Loucy (cell line): ENCODE measurements at regions not wholly inside any gene's neighbourhood (a gene's known extent, or its start where the extent isn't known, plus 50 kb on each side); places are given as distances from the start of the nearest gene placed in this dataset.

ENCODE experiments used
- H2AFZ ChIP-seq: fragments of 200-600 bp; sonication (generic); 2 replicates; pipeline ENCODE4 v1.6.0; 2016; ENCODE audit warnings: antibody characterized with exemption, mild to moderate bottlenecking, low read length, moderate library complexity
- H3F3A ChIP-seq: fragments of 200-600 bp; 2 replicates; pipeline ENCODE4 v1.6.0; 2016; ENCODE audit warnings: antibody characterized with exemption, low read depth, mild to moderate bottlenecking
- H3K27me3 ChIP-seq: fragments of 200-600 bp; sonication (generic); 2 replicates; pipeline ENCODE4 v1.6.1; 2014; ENCODE audit warnings: low read length, mild to moderate bottlenecking; ENCODE audit not compliant: insufficient read depth, poor library complexity, severe bottlenecking
- H3K36me3 ChIP-seq: fragments of 200-600 bp; sonication (generic); 2 replicates; pipeline ENCODE4 v1.6.1; 2016; ENCODE audit warnings: low read length; ENCODE audit not compliant: insufficient read depth
- H3K4me1 ChIP-seq: fragments of 200-600 bp; sonication (generic); 2 replicates; pipeline ENCODE4 v1.5.1; 2014; ENCODE audit warnings: low read length, mild to moderate bottlenecking; ENCODE audit not compliant: insufficient read depth, poor library complexity, severe bottlenecking
- H3K4me2 ChIP-seq: fragments of 200-600 bp; sonication (generic); 2 replicates; pipeline ENCODE4 v1.6.0; 2014; ENCODE audit warnings: antibody characterized with exemption, low read length, low read depth, mild to moderate bottlenecking; ENCODE audit not compliant: poor library complexity, severe bottlenecking
- H3K4me3 ChIP-seq: fragments of 200-600 bp; sonication (generic); 2 replicates; pipeline ENCODE4 v1.5.1; 2014; ENCODE audit warnings: low read length, mild to moderate bottlenecking, mixed read lengths; ENCODE audit not compliant: poor library complexity, severe bottlenecking
- H3K79me2 ChIP-seq: fragments of 200-600 bp; sonication (generic); 2 replicates; pipeline ENCODE4 v1.6.1; 2014; ENCODE audit warnings: low read length; ENCODE audit not compliant: insufficient read depth
- H3K9ac ChIP-seq: fragments of 200-600 bp; sonication (generic); 2 replicates; pipeline ENCODE4 v1.6.0; 2014; ENCODE audit warnings: mild to moderate bottlenecking, low read depth, low read length, moderate library complexity; ENCODE audit not compliant: poor library complexity, severe bottlenecking
- H3K9me2 ChIP-seq: fragments of 200-600 bp; sonication (generic); replicated peaks from 2 replicates; pipeline ENCODE4 v1.6.1; 2016; ENCODE audit warnings: low read depth, low read length, mixed read lengths
- H3K9me3 ChIP-seq: fragments of 200-600 bp; sonication (generic); 2 replicates; pipeline ENCODE4 v1.6.1; 2014; ENCODE audit warnings: mild to moderate bottlenecking, antibody characterized with exemption, low read length, low read depth; ENCODE audit not compliant: insufficient read depth
- H4K20me1 ChIP-seq: fragments of 200-600 bp; sonication (generic); 2 replicates; pipeline ENCODE4 v1.6.0; 2014; ENCODE audit warnings: antibody characterized with exemption, low read length, mild to moderate bottlenecking; ENCODE audit not compliant: insufficient read depth, poor library complexity, severe bottlenecking
- CTCF ChIP-seq: fragments of 200-600 bp; sonication (generic); conservative IDR thresholded peaks from 2 replicates; pipeline ENCODE4 v1.5.1; 2014; ENCODE audit warnings: mild to moderate bottlenecking, antibody characterized with exemption, low read length
- EZH2phosphoT487 ChIP-seq: fragments of 200-600 bp; IDR thresholded peaks from 2 replicates; pipeline ENCODE4 v1.6.1; 2018; ENCODE audit warnings: antibody characterized with exemption, mild to moderate bottlenecking, moderate library complexity, borderline replicate concordance

- Histone ChIP-seq H3K9ac (no peak overlapping the region), H3K27me3 (no peaks in the 10 kb centered on the region), H3F3A (no peaks in the 10 kb centered on the region), H3K4me2 (no peak overlapping the region), H3K79me2 (no peaks in the 10 kb centered on the region), H3K4me3 (no peak overlapping the region), H4K20me1 (no peaks in the 10 kb centered on the region), H3K9me3 (no peaks in the 10 kb centered on the region), H3K9me2 (no peaks in the 10 kb centered on the region), H2AFZ (no peak overlapping the region), H3K4me1 (peaks cover 5% of the 10 kb centered on the region), H3K36me3 (no peaks in the 10 kb centered on the region)
- no peak for TF ChIP-seq CTCF
- TF ChIP-seq EZH2phosphoT487 = no peak
Measured at GRCh38 chr12:65603438-65604351, 220.6 kb upstream of the HMGA2 start.

GRCh38 chr12:65605019-65605418 is 219.3 kb upstream of the HMGA2 start:
- H3K4me2 ChIP-seq = no peak overlapping the region
- H3K4me1 ChIP-seq = peaks cover 5% of the 10 kb centered on the region
- no peaks in the 10 kb centered on the region for H3K79me2 ChIP-seq
- H2AFZ ChIP-seq = no peak overlapping the region
- no peaks in the 10 kb centered on the region for H3K9me3 ChIP-seq
- H3K27me3 ChIP-seq = no peaks in the 10 kb centered on the region
- no peaks in the 10 kb centered on the region for H4K20me1 ChIP-seq
- no peaks in the 10 kb centered on the region for H3K36me3 ChIP-seq
- no peak overlapping the region for H3K9ac ChIP-seq
- no peaks in the 10 kb centered on the region for H3K9me2 ChIP-seq
- no peak overlapping the region for H3K4me3 ChIP-seq
- TF ChIP-seq CTCF (no peak), EZH2phosphoT487 (no peak)
- H3F3A ChIP-seq = no peaks in the 10 kb centered on the region

- no peak for TF ChIP-seq CTCF
- TF ChIP-seq EZH2phosphoT487 = no peak
- H3F3A ChIP-seq = no peaks in the 10 kb centered on the region
- no peaks in the 10 kb centered on the region for H4K20me1 ChIP-seq
- no peak overlapping the region for H3K9ac ChIP-seq
- no peaks in the 10 kb centered on the region for H3K27me3 ChIP-seq
- no peak overlapping the region for H3K4me2 ChIP-seq
- H3K36me3 ChIP-seq = no peaks in the 10 kb centered on the region
- no peaks in the 10 kb centered on the region for H3K9me2 ChIP-seq
- H3K79me2 ChIP-seq = no peaks in the 10 kb centered on the region
- H3K4me1 ChIP-seq = peaks cover 5% of the 10 kb centered on the region
- no peak overlapping the region for H3K4me3 ChIP-seq
- H3K9me3 ChIP-seq = no peaks in the 10 kb centered on the region
- no peak overlapping the region for H2AFZ ChIP-seq
Measured at GRCh38 chr12:65606008-65606766, 218.1 kb upstream of the HMGA2 start.
